Kasumi-1 (cell line): ENCODE measurements at regions not wholly inside any gene's neighbourhood (a gene's known extent, or its start where the extent isn't known, plus 50 kb on each side); places are given as distances from the start of the nearest gene placed in this dataset.
A peak's percentile ranks its signal among the peaks of the same experiment; 100 is the strongest.

Experiments used
- DNase-seq, 2 experiments: peaks; one replicate each; lab custom pipeline; 2025; lab: John Stamatoyannopoulos, UW

DNA sequence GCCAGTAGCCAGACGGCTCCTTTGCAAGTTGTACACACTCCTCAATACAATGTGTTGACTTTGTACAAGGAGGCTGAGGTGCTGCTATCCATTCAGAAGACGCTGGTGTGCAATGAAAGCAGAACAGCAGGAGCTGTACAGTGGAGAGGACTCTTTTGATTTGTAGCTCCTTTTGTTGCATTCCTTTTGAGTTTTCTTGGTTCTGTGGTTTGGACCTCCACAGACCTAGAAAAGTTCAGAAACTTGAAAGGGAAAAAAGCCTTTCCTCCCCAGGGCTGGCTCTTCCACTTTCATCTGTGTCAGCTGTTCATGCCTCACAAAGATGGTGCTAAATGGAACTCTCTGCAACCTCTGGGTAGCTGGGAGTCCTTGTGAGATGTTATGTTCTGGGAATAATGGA lies 117.4 kb downstream of the MAT2B start:
- no peak for DNase-seq

DNA sequence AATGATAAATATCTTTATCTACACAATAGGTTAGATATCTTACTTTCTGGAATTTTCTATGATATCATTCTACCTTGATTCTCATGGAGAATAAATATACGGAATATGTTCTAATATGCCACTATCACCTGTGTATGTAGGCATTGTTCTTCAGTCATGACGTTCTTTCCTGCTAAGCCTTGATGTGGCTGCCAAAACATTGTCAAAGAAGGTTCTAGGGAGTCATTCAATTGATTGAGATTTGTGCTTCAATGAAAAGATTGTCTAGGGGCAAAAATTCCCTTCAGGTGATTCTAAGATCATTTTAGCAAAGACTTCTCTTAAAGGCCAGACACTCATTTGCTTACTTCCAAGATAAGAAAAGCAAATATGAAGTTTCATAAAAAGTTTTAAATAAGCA lies 118.1 kb downstream of the MAT2B start:
- no peak for DNase-seq

DNA sequence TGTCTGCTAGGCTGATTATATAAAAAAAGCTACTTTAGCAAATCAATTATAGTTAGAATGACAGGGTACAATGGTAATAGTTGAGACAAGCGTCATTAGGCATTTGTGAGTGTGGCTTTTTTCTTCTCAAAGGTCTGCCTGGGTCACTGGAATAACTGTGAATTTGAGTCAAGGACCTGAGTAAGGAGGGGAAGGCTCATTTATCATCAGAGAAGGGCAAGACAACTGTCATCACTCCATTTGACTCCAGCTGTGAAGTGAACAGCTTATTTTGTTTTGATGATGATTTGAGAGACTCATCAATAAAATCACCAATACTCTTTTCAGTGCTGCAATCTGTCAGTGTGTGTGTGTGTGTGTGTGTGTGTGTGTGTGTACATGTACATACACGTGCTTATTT lies 118.6 kb downstream of the MAT2B start:
- DNase-seq: no peak

DNA sequence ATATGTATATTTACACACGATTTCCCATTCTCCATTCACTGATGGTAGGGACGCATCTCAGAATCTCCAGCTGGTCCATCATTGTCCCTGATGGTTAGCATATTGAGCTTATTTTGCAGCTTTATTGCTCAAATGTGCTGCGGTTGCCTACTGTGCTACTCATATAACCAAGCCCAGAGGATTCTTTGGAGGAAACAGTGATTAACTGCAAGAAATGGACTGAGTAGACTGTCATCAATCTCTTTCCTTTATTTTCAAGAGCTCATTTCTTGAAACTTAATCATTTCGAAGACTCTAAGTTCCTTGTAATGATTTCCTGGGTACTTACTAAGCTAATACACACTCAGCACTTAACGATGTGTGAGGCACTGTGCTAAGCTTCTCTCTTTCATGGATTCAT lies 119.0 kb downstream of the MAT2B start:
- no peak for DNase-seq

DNA sequence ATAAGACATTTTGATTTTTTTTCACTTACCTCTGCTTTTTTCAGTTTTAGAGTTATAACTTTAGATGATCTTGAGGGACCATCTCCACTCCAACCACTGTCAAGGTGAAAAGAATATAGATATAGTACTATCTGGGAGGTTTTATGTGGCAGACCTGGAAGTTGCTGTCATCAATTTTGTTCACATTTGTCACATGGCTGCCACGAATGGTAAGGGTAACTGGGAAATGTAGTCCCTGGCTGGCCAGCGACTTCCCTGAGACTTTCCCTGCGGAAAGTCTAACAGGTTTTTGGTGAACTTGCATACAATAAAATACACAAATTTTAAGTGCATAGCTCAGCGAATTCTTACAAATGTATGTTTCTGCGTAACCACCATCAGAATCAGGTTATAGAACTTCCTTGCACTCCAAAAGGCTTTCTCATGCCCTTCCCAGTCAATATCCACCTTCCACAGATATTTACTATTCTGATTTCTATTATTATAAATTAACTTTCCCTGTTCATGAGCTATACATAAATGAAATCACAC lies 121.5 kb downstream of the MAT2B start:
- no peak for DNase-seq

DNA sequence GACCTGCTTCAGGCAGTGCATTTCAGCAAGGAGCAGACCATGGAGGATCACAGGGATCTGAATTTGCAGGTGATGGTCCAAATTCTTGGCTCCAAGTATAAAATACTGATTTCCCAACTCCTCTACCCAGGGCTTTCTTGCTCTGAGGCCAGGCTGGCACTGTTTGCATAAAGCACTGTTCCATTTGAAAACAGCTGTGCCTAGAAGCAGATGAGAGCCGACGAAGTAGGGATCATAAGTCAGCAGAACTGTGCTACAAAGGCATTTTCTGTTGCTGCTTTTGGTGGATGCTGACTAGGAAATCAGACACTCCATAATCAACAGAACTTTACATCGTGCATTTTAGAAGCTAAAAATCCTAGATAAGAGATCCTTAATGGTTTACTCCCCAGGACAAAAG lies 126.4 kb downstream of the MAT2B start:
- no peak for DNase-seq

DNA sequence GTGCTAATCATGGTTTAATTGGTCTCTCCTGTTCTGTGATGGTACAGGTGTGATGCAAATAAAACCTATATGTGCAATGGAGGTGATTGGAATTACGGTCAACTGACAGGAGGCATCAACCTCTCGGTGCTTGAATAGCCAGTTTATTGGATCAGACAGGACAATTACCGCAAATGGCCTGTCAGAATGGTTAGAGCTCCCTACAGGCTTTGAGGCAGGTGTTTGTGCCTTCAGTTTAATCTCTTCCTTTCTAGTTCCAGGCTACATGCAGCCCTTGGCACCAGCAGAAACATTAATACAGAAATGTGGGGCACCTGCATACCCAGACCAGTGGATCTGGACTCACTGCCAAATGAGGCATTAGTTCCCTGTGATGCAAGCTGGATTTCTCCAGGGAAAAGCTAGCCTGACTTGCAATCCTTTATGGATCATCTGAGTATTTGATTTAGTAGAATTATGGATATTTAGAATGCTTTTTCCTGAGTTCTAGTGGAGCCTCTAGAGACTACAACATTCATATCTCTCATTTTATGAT lies 128.6 kb downstream of the MAT2B start:
- no peak for DNase-seq

DNA sequence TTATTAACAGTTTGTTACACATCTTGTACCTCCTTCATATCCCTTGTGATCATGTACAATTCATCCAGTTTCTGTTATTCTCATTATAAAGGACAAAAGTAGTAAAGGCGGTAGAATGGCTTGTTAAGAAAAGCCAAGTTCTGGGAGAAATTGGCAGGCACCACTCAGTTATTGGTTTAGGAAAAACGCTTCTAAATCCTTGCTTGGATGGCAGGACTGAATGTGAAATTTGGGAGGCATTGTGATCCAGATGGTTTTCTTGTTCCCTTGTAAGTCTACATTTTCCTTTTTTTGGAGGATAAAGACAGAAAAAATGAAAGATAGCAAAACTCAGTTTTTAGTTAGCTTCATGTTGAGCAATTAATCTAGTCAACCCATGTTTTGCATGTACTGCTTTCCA lies 130.2 kb downstream of the MAT2B start:
- no peak for DNase-seq

DNA sequence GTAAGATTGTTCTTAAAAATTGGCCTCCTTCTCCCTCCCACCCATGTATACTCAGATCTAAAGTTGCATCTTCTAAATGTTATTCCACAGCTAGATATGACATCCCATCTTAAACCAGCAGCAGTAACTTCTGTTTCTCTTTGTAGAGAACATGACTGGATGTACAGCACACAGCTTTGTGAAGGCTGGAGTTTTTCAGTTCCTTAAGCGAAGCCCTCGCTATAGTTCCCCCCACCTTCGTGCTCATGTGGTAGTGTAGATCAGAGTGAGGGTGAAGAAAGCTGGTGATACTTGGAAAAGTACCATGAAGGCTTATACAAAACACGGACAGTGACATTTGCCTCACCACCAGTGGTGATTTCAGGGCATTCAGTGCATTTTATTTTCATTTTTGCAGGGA lies 137.5 kb downstream of the MAT2B start:
- no peak for DNase-seq

DNA sequence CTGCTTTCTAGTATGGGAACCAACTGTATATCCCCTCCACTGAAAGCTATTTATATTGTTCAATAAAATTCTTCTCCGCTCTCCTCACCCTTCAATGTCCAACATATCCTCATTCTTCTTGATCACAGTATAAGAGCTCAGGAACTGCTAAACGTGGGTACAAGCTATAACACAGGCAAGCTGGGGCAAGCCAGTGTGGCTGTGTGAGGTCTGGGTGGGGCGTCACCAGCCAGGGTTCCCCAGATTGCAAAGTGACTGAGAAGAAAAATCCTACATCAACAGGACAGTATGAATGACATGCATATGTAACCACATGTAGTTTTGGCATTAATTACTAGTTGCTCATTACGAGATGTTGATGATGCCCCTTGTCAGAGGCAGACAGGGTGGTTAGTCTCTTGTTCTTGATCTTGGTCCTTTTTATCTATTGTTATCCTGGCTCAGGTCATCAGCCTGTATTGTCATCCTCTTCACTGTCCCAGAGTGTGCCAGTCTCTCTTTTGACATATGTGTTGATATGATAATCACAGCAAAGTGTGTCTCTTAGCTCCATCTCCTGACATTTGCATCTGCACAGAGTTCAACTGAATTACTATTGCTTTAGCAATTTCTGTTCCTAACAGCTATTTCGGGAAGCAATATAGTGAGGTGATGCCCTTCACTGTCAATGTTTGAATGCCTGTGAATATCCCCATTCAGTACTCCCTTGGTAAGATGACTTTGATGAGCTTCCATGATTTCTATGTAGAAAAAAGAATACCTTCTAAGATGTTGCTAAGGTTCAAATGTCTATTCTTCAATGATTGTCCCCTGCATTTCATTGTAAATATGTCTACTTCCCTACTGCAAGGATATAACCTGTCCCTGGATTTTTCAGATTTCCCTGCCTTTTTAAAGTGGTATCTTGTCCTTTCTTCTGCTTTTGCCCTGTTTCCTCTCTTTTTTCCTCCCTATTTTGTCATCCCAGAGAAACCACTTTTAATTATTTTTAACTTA lies 140.3 kb downstream of the MAT2B start:
- DNase-seq: no peak

DNA sequence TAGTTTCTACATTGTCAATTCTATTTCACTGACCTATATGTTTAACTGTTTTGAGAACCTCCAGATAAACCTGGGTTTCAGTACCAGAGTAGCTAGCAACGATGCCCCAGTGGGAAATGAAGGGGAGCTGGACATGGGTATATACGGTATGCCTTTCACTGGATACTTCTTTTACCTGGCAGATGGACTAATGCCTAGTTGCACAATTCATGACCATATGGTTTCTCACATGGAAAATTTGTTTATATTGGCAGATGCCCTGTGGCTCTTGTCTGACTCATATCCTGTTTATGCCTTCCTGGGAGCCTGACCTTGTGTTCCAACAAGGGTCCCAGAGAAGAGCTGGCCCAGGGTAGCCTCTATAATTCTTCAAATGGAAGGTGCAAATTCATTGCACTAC lies 144.1 kb downstream of the MAT2B start:
- DNase-seq: no peak

DNA sequence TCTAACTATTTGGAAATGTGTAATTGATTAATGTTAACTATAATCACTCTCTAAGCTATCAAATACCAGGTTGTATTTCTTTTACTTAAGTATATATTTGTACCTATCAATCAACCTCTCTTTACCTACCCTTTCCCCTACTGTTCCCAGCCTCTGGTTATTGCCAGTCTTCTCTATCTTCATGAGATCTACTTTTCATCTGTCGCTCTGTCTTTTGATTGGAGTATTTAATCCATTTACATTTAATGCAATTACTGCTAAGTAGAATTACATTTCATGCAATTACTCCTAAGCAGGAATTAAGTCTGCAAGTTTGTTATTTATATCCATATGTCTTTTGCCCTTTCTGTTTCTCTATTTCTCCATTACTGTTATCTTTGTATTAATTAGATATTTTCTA lies 148.1 kb downstream of the MAT2B start:
- no peak for DNase-seq

DNA sequence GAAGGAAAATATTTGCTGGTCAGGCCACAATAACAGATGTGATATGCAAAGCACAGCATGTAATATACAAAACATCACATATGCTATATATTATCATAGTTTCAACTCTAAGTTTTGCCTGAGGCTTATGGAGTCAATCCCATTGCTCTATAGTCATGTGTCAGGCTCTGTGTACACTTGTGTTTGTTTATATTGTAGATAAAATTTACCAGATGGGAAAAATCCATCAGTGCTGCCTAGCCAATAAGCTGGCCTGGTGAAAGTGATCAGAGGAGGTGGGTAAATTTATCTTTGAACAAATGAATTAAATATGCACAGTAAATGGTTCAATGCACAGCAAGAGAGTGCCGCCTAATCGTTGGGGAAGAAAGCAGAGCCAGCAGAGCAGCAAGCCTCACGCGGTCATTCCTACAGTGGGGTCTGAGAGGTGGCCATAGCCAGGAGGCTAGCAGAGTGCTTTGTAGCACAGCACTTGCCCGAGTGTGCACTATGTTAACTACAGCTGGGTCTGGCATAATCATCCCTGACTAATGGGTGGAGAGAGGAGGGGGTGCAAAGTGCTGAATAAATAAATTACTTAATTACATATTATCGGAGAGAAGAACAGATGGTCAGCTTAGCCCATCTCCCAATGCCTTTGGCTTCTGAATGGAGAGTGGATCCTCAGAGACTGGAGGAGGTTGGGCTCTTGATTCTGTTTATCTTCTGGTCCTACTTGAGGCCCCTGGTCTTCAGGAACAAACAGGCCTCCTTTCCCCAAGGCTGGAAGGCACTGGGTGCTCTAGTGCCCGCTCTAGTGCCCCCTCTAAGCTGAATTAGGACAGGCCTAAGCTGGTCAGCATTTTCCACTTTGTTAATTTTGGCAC lies 153.5 kb downstream of the MAT2B start:
- no peak for DNase-seq

DNA sequence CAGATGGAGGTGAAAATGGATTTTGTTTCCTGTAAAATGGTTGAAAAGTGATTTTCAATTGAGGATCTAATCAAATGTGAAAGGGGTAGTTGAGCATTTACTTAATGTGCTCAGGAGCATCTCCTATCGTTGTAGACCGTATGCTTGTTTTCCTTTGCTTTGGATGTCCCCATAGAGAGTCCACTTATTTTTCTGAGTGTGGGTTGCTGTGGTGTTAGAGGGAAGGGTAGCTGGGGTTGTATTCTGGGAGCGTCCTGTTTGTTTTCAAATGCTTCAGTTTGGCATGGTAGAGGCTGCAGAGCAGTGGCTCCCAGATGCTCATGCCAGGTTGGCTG lies 154.1 kb downstream of the MAT2B start:
- DNase-seq: no peak

DNA sequence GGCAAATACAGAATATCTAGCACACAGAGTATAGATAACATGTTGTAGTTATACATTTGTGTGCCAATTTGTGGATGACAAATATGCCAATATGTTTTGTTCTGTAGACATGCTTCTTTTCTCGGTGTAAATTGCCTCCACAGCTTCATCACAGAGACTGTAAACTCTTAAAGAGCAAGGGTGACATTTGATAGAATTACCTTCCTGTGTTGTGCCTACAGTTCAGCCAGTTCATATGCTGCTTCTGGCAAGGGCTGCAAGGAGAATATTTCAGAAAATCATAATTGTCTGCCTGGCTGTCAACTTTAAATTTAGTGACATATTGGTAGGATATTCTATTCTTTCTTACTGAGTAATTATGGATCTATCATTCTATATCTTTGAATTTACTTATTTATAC lies 155.1 kb downstream of the MAT2B start:
- no peak for DNase-seq

DNA sequence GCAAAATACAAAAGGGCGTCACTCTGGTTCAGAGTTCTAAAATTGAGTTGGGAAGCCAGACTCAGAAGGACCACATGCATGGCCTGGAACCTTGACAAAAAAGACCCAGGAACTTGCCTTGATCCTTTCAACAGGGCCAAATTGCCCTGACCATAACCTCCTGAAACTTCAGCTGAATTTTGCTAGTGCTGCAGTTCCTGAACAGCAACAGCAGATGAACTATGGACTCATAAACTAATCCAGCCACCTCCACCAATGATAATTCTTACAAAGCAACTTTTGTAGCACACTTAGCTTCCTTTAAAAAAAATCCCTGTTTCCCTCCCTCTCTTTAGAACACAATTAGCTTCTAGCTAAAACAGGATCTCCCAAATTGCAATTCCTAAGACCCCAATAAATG lies 155.9 kb downstream of the MAT2B start:
- DNase-seq: no peak

DNA sequence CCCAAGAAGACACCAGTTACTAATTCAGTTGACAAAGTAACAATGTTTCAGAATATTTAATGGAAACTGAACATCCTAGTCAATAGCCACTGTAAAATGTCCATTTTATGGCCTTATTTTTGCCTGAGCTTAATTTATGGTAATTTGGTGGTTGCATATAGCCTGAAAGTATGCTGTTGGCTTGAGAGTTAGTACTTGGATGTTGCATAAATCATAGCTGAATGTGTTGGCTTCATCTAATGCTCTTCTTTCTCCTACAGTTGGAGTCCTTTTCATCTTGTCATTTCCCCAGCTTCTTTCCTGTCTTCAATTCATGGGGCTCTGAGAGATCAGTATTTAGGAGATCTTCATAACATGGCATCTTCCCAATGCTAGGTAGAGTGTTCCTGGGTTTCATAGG lies 164.6 kb downstream of the MAT2B start:
- no peak for DNase-seq

DNA sequence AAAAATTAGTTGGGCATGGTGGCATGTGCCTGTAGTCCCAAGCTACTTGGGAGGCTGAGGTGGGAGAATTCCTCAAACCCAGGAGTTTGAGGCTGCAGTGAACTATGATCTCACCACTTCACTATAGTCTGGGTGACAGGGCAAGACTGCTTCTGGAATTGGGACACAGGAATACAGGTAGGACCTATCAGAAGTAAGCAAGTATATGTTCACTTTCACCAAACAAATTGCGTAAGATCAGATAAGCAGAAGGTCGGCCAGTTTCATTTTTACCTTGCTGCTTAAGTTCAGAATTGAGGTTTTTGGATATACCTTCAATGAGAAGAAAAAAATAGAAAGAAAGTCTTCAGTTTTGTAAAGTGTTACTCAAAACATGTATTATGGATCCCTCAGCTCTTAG lies 171.7 kb downstream of the MAT2B start:
- DNase-seq: no peak

DNA sequence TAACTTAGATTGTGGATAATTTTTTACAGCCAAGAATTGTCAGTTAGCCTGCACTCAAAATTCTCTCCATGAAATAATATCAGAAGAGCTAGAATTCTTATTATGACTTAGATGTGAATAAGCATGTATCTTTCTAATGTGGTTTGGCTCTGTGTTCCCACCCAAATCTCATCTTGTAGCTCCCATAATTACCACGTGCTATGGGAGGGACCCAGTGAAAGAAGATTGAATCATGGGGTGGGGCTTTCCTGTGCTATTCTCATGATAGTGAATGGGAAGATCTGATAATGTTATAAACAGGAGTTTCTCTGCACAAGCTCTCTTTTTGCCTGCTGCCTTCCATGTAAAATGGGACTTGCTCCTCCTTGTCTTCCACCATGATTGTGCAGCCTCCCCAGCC lies 176.8 kb downstream of the MAT2B start:
- DNase-seq: no peak

DNA sequence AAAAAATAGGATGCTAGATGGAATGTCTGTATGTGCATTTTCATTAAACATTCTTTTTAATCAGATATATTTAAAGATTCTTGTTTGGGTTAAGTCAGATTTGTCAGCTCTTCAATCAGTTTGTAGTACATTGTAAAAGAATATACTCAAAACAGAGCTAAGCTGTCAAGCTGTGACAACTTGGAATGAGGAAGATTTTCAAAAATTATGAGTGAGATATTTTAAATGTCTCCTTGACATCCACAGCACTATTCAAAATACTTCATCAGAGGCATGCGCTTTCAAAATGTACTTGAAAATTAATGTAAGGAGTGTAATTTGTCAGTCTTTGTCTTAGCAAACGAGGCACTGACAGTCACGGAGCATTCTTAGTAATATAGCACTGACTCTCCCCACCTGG lies 182.0 kb downstream of the MAT2B start:
- DNase-seq: no peak

DNA sequence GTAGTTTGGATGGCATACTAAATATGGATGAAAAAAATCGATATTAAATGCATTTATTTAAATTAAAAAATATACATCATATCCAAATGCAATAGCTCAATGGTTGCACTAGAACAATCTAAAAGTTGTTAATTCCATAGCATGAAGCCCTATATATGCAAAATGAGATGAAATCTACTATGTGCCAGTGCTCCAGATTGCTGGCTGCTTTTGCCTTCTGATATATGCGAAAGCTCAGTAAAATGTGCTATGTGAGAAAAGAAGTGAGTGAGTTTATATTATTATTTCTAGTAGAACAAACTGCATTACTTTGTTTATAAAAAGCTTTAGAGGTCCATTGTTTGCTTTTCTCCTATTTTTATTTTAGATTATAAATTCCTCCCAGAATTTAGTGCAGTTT lies 186.7 kb downstream of the MAT2B start:
- DNase-seq: no peak

DNA sequence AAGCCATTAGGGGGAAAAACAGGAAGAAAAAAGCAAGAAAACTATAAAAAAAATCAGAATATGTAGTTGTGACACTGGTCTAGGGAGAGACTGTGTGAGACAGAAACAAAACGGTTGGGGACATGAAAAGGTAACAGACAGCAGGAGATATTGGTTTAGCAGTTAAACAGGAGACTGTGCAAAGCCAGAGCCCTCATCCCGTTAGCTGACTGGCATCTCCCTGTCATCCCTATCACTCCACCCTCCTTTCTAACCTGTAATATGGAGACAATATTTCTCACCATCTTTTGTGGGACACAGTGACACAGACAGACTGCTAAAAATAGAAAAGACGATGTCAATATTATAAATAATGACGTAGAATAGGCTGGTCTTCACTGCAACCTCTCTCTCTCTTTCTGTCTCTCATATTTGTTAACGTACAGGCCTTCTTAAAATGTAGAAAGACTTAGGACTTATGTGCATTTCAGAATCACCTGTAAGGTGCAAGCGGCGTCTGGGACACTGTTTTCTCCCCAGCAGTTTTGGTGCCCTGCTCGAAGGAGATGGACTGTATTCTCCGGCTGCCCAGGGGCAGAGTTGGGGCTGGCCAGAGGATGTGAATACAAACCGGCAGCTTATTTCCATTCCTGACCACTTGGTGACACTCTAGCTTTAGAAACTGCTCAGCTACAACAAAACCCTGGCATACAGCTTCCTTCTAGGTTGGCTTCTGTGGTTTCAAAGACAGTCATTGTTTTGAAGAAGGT lies 190.6 kb downstream of the MAT2B start:
- peak; percentile 83 to 86 for DNase-seq
